Cardiac muscle cell (in vitro differentiated cells and primary cell): ENCODE measurements at regions not wholly inside any gene's neighbourhood (a gene's known extent, or its start where the extent isn't known, plus 50 kb on each side); places are given as distances from the start of the nearest gene placed in this dataset.

Experiments used
- DNase-seq, 2 donors: peaks; one replicate each; pipeline versions ENCODE4 v3.0.0 to v3.0.0-alpha.2; 2010 to 2017; ENCODE audit warnings: low read depth in 1 of 2, low spot score in 1 of 2
- H3K27ac ChIP-seq: fragments of 200-600 bp; sonication (generic); 2 replicates; pipeline ENCODE4 v1.5.1; 2016
- H3K27me3 ChIP-seq: fragments of 200-600 bp; sonication (generic); 2 replicates; pipeline ENCODE4 v1.6.0; 2016; ENCODE audit warnings: control low read depth
- H3K36me3 ChIP-seq: fragments of 200-600 bp; sonication (generic); 2 replicates; pipeline ENCODE4 v1.5.1; 2016; ENCODE audit warnings: control low read depth
- H3K4me1 ChIP-seq: fragments of 200-600 bp; sonication (generic); 2 replicates; pipeline ENCODE4 v1.8.1; 2017; ENCODE audit warnings: low read depth, mild to moderate bottlenecking, mixed run types
- H3K4me3 ChIP-seq: fragments of 200-600 bp; sonication (generic); 2 replicates; pipeline ENCODE4 v1.5.1; 2016; ENCODE audit warnings: mild to moderate bottlenecking
- H3K9me3 ChIP-seq: fragments of 200-600 bp; sonication (generic); 2 replicates; pipeline ENCODE4 v1.5.1; 2017; ENCODE audit warnings: low read depth, mild to moderate bottlenecking, control low read depth
- TF ChIP-seq, protein P1 (sequence below): IDR thresholded peaks from 2 replicates; pipeline ENCODE4 v1.5.1; 2012; ENCODE audit warnings: low read depth, mild to moderate bottlenecking, low read length

DNA sequence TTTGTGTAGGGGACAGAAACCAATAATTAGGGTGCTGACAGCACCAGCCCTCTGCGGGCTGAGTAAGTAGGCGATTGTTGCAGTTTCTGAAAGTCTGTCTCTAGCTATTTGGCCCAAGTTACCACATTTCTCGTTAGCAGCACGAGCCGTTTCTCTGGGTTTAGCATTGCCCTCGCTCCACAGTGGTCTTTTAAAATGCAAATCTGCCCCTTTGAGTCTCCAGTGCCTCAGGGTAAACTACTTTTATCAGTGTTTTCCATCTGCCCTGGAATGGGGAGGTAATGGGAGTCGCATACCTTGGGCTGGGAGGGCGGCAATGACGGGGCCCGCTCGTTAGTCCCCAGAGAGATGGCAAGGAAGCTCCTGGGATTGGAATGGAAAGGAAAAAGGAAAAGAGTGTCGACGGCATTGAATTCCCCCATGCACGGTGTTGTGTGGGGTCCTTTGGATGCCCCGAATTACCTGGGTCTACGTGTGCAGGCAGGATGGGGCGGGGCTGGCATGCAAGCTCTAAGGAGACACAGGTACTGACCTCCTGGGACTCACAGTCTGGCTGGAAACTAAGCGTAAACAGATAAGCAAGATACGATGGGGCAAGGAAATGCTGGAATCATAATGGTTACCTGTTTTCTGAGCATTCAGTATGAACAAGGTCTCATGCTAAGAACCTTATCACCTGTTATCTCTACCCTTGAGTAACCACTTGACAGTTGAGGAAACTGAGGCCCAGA lies 131.8 kb upstream of the MAP1LC3B2 start:
- Histone ChIP-seq H3K27me3 (no peaks in the 10 kb centered on the region), H3K4me1 (peaks cover 14% of the 10 kb centered on the region), H3K4me3 (no peak overlapping the region), H3K9me3 (no peaks in the 10 kb centered on the region), H3K27ac (peak overlapping the region; percentile 40), H3K36me3 (no peaks in the 10 kb centered on the region)
- DNase-seq = peak; percentile 19 to 63
- TF ChIP-seq, protein P1, sequence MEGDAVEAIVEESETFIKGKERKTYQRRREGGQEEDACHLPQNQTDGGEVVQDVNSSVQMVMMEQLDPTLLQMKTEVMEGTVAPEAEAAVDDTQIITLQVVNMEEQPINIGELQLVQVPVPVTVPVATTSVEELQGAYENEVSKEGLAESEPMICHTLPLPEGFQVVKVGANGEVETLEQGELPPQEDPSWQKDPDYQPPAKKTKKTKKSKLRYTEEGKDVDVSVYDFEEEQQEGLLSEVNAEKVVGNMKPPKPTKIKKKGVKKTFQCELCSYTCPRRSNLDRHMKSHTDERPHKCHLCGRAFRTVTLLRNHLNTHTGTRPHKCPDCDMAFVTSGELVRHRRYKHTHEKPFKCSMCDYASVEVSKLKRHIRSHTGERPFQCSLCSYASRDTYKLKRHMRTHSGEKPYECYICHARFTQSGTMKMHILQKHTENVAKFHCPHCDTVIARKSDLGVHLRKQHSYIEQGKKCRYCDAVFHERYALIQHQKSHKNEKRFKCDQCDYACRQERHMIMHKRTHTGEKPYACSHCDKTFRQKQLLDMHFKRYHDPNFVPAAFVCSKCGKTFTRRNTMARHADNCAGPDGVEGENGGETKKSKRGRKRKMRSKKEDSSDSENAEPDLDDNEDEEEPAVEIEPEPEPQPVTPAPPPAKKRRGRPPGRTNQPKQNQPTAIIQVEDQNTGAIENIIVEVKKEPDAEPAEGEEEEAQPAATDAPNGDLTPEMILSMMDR = no peak

DNA sequence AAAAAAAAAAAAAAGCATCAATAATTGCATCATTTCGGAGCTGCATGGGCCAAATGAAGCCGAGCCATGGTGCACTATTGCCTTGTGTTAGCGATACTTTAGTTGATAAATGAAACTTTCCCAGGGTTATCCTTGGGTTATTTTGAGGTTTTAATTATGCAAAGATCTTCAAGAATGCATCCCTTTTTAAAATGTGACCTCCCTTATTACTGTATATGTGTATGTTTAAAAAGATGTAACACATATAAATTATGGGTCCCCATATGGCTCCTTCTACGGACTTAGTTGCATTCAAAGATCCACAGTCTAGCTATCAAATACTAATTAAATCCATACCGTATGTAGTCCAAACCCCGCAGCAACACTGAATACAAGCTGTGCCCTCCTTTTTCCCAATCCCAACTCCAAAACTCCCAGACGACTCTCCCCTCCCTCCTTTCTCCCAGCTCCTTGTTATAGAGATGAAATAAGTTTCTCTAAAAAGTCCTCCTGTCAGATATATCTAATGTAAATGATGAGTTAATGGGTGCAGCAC lies 129.3 kb upstream of the MAP1LC3B2 start:
- Histone ChIP-seq H3K4me3 (no peak overlapping the region), H3K27me3 (no peaks in the 10 kb centered on the region), H3K27ac (no peak overlapping the region), H3K9me3 (no peaks in the 10 kb centered on the region), H3K36me3 (no peaks in the 10 kb centered on the region), H3K4me1 (peaks cover 23% of the 10 kb centered on the region)
- TF ChIP-seq, protein P1 = no peak
- no peak for DNase-seq

DNA sequence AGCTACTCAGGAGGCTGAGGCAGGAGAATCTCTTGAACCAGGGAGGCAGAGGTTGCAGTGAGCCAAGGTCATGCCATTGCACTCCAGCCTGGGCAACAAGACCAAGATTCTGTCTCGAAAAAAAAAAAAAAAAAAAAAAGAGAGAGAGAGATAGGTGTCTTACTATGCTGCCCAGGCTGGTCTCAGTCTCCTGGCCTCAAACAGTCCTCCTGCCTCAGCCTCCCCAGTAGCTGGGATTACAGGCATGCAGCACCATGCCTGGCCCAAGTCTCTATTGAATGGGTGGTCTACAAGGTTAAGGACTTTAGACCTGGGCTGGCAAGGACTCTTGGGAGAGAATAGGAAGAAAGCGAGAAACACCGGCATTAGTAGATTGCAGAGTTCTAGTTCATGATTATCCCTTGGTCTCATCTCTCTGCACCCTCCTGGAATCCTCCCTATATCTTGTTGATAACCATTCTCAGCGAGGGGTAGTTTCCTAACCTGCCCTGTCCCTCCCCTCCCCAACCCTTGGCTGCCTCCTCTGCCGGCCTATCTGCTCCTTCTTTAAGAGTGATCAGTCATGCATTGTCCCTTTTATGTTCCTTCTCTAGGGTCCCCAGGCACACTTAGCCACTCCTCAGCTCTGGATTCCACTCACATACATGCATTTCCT lies 128.1 kb upstream of the MAP1LC3B2 start:
- Histone ChIP-seq H3K9me3 (no peaks in the 10 kb centered on the region), H3K27me3 (no peaks in the 10 kb centered on the region), H3K36me3 (no peaks in the 10 kb centered on the region), H3K4me1 (peaks cover 23% of the 10 kb centered on the region), H3K4me3 (no peak overlapping the region), H3K27ac (no peak overlapping the region)
- TF ChIP-seq, protein P1 = no peak
- DNase-seq = no peak

DNA sequence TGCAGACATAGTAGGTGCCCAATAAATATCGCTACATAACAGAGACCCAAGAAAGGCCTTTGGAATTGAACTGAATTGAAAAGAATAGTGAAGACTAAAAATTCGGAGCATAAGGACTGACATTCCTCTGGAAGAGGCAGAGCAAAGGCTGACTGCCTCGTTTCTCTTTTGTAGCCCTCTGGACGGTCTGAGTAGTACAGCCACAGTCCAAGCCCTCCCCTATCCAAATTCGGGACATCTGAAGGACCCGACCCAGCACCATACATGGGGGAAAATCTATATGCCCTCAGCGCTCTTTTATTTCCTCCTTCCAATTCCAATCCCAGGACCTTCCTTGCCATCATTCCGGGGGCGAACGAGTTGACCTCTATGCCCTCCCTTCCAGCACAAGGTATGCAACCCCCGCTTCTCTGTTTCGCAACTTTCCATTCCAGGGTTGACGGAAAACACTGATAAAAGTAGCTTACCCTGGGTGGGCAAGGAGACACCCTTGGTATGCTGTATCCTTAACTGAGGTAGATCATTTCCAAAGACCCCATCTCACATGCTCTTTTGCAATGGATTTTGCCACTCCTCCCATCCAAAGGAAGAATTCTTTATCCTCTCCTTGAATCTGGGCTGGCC lies 127.4 kb upstream of the MAP1LC3B2 start:
- peaks cover 17% of the 10 kb centered on the region for H3K4me1 ChIP-seq
- no peaks in the 10 kb centered on the region for H3K9me3 ChIP-seq
- no peak for DNase-seq
- no peaks in the 10 kb centered on the region for H3K27me3 ChIP-seq
- TF ChIP-seq, protein P1 = no peak
- no peak overlapping the region for H3K4me3 ChIP-seq
- H3K36me3 ChIP-seq = no peaks in the 10 kb centered on the region
- H3K27ac ChIP-seq = no peak overlapping the region

DNA sequence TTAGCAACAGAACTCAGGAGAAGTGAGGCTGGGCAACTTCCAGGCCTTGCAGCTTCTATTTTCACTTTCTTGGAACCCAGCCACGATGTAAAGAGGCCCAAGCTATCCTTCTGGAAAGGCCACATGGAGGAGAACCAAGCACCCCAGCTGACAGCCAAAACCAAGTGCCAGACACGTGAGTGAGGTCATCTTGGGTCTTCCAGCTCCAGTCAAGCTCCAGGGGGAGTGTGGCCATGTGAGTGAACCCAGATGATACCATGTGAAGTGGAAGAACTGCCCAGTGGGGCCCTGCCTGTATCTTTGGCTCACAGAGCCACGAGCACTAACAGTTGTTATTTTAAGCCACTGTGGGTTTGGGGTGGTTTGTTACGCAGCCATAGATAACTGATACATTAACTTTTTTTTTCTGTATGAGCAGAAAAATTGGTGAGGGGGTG lies 126.8 kb upstream of the MAP1LC3B2 start:
- Histone ChIP-seq H3K4me3 (no peak overlapping the region), H3K27ac (no peak overlapping the region), H3K36me3 (no peaks in the 10 kb centered on the region), H3K27me3 (no peaks in the 10 kb centered on the region), H3K4me1 (peaks cover 11% of the 10 kb centered on the region), H3K9me3 (no peaks in the 10 kb centered on the region)
- TF ChIP-seq, protein P1 = no peak
- DNase-seq = peak in 1 of 2 donors; percentile 94
